ENCODE measurements at regions not wholly inside any gene's neighbourhood (a gene's known extent, or its start where the extent isn't known, plus 50 kb on each side); places are given as distances from the start of the nearest gene placed in this dataset.

- DNase-seq: no peak
Measured at GRCh38 chr4:110780538-110780937, 157.7 kb upstream of the PITX2 start.

DNA sequence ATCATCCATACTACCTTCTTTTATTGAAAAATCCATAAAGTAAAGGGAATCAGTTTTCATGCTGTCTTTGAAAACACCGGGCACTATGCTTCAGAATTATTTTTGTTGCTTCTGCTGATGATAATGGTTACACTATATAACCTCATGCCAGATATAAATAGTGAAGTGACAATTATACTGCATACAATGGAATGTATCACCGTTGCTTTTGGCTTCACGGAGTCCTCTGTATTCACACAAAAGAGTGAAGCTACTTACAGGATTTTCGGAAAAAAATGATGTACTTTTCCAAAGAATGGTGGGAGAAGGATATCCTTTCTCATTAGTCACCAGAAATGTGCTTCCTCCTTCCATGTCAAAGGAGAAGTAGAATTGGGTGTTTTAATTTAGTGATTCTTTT lies 159.1 kb upstream of the PITX2 start:
- DNase-seq: no peak

DNA sequence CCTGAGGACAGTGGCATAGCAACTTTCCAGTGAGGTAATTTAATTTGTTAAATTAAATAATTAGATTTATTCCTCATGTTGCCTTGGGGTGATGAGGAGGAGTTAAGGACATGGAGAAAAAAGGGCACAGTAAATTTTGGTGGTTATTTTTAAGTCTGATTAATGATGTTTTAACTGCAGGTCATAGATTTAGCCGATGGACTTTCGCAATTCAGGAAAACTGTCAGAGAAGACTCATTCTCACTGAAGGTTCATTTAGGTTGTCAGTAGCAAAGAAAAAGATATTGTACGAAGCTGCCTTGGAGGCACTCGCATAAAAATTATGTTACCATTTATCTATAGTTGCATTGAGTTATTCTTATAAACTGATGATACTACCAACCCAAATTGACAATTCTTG lies 164.2 kb upstream of the PITX2 start:
- no peak for DNase-seq

DNA sequence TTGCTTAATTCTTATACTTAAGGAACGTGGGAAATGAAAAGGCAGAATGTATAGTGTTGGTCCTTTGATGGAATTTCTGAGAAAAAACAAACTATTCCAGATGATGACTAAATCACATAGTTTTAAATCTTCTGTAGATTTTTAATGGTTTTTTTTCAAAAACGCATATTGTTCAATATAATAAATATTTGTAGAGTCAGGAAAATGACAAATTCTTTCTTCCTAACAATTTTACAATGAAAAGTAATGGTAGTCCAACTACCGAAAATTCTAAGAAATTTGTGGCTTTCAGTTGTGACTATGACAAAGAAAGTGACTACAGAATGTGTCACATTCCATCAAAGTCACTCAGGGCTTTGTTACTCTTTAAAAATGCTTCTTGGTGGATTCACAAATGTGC lies 164.8 kb upstream of the PITX2 start:
- DNase-seq: no peak

DNA sequence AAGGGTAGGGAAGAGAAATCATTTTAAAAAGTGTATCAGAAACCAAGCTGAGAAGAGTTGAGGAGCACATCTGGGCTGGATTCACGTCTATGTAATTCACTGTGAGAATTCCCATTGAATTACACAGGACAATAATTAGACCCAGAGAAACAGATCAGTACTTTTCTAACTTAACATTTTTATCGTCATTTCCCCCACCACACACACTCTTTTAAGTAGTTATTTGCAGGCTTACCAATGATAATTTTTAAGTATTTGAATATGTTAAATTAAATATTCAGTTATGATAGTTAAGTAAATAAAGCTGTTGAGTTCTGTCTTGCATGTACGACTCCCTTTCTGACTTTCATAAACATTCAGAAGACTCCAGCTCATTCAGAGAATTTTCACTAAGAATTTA lies 165.4 kb upstream of the PITX2 start:
- DNase-seq: no peak

- no peak for DNase-seq
Measured at GRCh38 chr4:110792036-110792435, 169.2 kb upstream of the PITX2 start.

DNA sequence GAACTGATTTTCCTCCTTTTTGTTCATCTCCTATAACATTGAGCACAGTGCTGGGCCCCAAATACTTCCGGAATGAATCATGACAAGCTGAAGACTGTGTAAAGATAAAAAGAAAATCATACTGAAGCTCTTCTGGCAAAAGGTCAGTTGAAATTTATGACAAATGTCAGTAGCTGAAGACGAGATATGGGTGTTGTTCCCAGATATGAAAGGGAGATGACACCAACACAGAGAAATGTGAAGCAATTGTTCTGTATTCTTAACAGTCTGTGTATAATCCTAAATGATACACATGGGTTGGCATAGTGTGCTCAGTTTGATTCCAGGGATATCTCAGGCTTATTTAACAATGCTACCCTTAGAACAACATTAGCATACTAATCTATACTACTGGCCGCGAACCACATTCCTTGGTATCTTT lies 170.5 kb upstream of the PITX2 start:
- no peak for DNase-seq

GRCh38 chr4:110793890-110794554 lies 171.1 kb upstream of the PITX2 start:
- peak in 1 of 2 experiments; percentile 52 for DNase-seq

GRCh38 chr4:110795971-110796370 lies 173.1 kb upstream of the PITX2 start:
- no peak for DNase-seq

GRCh38 chr4:110797486-110797885 lies 174.6 kb upstream of the PITX2 start:
- no peak for DNase-seq

DNA sequence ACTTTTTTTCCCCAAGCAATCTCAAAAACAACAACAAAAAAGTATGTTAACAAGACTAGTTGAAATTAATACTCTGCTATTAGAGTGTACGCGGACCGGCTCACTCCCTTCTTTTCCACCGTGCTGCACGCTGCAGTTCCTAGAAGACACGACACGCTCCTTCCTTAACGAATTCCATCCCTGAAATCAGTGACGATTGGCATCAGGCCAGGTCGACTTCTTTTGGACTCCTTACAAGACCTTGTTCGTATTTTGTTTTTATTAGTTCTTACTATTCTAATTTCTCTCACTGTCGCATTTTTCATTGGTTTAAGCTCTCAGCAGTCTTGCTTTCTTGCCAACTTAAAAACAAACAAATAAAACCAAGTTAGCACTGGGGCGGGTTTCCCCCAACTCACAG lies 175.8 kb upstream of the PITX2 start:
- no peak for DNase-seq

GRCh38 chr4:110799211-110799610 lies 176.3 kb upstream of the PITX2 start:
- DNase-seq: no peak

DNA sequence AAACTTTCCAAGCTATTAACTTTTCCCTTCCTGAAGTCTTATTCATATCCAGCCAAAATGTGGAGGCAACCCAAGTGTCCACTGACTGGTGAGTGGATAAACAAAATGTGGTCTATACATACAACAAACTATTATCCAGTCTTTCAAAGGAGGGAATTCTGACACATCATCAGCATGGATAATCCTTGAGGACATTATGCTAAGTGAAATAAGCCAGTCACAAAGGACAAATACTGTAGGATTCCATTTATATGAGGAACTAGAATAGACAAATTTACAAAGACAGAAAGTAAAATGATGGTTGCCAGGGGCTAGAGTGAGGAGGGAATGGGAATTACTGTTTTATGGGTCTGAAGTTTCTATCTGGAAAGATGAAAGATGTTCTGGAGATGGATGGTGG lies 178.7 kb upstream of the PITX2 start:
- DNase-seq: no peak

- DNase-seq: no peak
Measured at GRCh38 chr4:110808351-110808878, 185.5 kb upstream of the PITX2 start.

- DNase-seq: no peak
Measured at GRCh38 chr4:110815950-110816349, 193.1 kb upstream of the PITX2 start.

DNA sequence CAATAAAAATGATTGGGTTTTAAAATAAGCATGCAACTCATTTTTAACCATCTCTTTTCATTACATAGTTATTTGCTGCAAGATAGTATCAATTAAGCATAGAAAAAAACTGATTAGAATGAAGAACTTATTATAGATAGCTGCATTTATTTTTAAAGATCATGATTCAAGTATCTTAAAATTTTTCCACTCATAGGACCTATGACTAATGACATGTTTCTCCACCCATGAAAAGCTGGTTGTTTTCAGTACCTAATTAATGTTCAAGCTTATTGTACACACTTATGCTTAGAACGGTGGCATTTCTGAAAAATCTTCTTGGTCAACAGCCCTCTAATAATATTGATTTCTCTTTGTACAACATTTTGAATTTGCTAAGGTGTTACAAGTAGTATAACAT lies 193.5 kb upstream of the PITX2 start:
- DNase-seq: no peak

GRCh38 chr4:110821186-110821585 lies 198.3 kb upstream of the PITX2 start:
- no peak for DNase-seq

GRCh38 chr4:110823251-110823650 lies 200.4 kb upstream of the PITX2 start:
- DNase-seq: no peak

DNA sequence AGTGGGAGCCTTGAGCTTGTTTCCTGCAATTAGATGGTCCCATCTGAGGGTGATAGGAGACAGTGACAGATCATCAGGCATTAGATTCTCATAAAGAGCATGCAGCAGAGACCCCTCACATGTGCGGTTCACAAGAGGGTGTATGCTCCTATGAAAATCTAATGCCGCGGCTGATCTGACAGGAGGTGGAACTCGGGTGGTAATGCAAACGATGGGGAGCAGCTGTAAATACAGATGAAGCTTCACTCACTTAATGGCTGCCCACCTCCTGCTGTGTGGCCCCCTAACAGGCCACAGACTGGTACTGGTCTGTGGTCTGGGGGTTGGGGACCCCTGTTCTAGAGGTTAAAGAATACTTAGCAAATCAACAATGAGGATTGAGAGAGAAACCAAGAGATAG lies 201.5 kb upstream of the PITX2 start:
- no peak for DNase-seq

DNA sequence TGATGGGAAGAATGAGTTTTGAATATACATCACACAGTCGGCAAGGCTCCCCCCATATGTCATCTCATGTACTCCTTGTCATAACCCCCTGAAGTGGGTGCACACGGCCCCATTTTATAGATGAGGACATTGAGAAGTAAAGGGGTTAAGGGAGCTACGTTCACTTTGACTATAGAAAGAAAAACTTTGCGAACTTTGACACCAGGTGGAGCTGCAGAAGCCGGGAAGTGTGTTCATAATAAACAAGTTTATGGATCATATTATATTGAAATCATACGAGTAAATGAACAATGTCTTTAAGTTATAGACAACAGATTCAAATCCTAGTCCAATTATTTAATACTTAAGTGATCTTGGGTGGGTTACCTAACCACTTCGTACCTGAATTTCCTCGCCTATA lies 203.8 kb upstream of the PITX2 start:
- no peak for DNase-seq

DNA sequence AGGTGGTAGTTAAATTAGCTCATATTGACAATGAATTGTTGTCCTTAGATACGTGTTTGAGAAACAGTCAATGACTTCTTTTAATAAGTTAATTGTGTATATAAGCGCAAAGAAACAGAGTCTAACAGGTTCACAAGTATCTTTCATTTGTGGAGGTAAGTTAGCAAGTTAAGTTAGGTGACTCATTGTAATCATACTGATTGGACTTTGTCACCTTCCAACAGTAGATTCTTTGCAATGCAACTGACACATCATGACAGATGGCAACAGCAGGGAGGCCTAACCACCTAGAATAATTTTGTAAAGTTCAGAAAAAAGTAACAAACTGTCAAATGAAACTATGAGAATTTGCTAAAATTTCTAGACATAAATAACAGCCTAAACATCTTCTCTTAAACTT lies 207.6 kb upstream of the PITX2 start:
- no peak for DNase-seq

- DNase-seq: peak in 1 of 2 experiments; percentile 43
Measured at GRCh38 chr4:110837896-110838450, 215.1 kb upstream of the PITX2 start.

DNA sequence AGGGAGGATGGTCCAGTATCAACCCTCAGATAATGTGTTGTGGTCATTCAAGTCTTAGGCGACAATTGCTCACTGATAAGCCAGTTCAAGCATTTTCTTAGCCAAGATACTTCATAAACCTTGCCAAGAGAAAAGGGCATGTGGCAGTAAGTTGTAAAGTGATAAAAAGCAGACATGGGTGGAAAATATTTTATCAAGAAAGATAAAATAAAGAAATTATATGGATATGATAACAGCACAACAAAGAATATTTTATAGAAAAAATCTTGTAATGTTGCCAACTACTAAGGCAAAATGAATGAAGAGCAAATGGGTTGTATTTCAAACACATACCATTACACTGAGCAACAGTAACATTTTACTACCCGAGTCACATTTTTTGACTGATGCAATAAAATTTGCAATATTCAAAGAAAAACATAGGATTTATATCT lies 217.4 kb upstream of the PITX2 start:
- no peak for DNase-seq

DNA sequence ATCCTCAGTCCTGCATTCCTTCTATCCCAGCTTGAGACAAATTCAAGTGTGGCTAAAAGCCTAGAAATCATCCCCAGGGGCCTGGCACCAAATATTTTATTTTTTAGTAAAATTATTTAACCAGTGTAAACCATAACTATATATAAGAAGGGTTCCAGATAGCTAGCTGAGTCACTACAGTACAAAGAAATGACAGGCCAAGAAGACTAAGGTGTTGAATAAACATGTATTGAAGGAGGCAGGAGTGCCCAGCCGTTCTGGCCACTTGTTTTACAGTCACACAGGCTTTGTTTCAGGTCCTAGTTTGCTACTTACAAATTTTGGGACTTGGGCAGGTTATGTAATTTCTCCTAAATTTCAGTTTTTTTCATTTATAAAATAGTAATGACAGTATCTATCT lies 225.9 kb upstream of the PITX2 start:
- DNase-seq: no peak

DNA sequence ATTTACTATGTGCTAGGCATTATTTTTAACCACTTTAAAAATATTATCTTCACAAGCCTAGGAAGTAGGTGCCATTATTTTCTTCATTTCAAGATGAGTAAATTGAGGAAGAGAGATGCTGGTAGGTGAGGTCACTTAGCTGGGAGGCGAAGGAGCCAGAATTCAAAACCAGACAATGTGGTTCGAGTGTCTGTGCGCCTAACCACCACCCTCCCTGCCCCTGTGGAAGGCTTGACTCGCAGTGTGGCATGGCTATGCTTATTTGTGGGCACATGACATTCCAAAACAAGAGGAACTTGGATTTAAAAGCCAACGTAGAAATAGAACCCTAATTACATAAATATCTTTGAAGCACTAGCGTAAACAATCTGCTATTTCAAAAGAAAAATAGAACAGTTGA lies 226.6 kb upstream of the PITX2 start:
- no peak for DNase-seq
